Right lobe of liver (tissue), 6 donors: ENCODE measurements at regions not wholly inside any gene's neighbourhood (a gene's known extent, or its start where the extent isn't known, plus 50 kb on each side); places are given as distances from the start of the nearest gene placed in this dataset.
A peak's percentile ranks its signal among the peaks of the same experiment; 100 is the strongest.

Source experiments
- ATAC-seq, 4 donors: fragments of 200-7000 bp; cut with Tn5 transposase; one replicate each; pipeline ENCODE4 v1.9.1; 2020; ENCODE audit warnings: mild to moderate bottlenecking in 4 of 4, moderate library complexity in 4 of 4
- DNase-seq, 3 donors: peaks; one replicate each; pipeline ENCODE4 v3.0.0-alpha.2; 2020
- H3K27ac ChIP-seq, 3 donors: fragments of 200-600 bp; one replicate each; pipeline ENCODE4 v1.8.0; 2022
- H3K27me3 ChIP-seq, 2 donors: fragments of 200-600 bp; one replicate each; pipeline ENCODE4 v1.8.0; 2022
- H3K36me3 ChIP-seq, 4 donors: fragments of 200-600 bp; sonication (generic) in 1 of 4; one replicate each; pipeline versions ENCODE4 v1.5.1 to v1.8.0; 2017 to 2022; ENCODE audit warnings: control low read depth in 1 of 4
- H3K4me1 ChIP-seq, 4 donors: fragments of 200-600 bp; sonication (generic) in 1 of 4; one replicate each; pipeline versions ENCODE4 v1.5.1 to v1.8.0; 2017 to 2022; ENCODE audit warnings: control low read depth in 1 of 4
- H3K4me3 ChIP-seq, 3 donors: fragments of 200-600 bp; one replicate each; pipeline ENCODE4 v1.8.0; 2022
- H3K9me3 ChIP-seq, 4 donors: fragments of 200-600 bp; sonication (generic) in 1 of 4; one replicate each; pipeline versions ENCODE4 v1.5.1 to v1.8.0; 2017 to 2022; ENCODE audit warnings: control low read depth in 1 of 4
- POLR2A ChIP-seq: fragments of 450-650 bp; IDR thresholded peaks from one replicate; pipeline ENCODE4 v1.6.1; 2017; ENCODE audit warnings: antibody characterized with exemption, mild to moderate bottlenecking
- WGBS: methylation state at CpG from one replicate; pipeline ENCODE4 v1.1.6; 2018; ENCODE audit warnings: low coverage, low lambda C conversion rate; ENCODE audit not compliant: insufficient coverage; ENCODE audit errors: missing lambda C conversion rate; 5-methylcytosine and 5-hydroxymethylcytosine counted together
- intact Hi-C, 2 donors: fragments of 100-400 bp; cut with DNase I; formaldehyde crosslinking; loops; one replicate each; pipeline versions ENCODE4 v1.11.2 to v1.14.1; 2022
- TF ChIP-seq, protein P1 (sequence below), 4 donors: fragments of 200-600 bp in 3 of 4; fragments of 450-650 bp in 1 of 4; IDR thresholded peaks; one replicate each; pipeline versions ENCODE4 v1.5.1 to v1.8.0; 2016 to 2022; ENCODE audit warnings: antibody characterized with exemption in 4 of 4, mild to moderate bottlenecking in 2 of 4
- donor health status: DM: no; HTN: yes; CAD: no.
- donor health status: DM: no; HTN: no; CAD: no.
- donor health status: DM: no; HTN: no; CAD: no.
- donor health status: DM: no; HTN: yes; CAD: no.
- donor health status: DM: no; HTN: yes; CAD: no.

DNA sequence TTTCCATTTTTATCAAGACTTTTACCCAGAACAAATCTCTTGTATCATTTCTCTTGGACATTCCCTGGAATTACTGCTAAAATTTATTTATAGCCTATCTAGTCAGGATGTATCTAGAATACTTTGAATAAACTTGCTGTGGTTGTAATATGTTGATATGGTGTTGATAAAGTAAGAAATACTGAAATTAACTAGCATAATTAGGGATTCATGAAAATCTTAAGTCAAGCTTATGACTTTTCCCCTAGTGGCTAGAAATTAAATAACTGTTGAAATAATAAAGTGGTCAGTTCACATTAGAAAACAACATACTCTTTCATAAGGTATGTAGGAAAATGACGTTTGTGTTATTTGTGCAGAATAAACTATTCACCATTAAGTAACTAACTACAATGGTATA lies 73.1 kb upstream of the ANKRD50 start:
- WGBS = 45% methylated on average over 1 of the region's 1 CpG
- intact Hi-C loops = no loop called here

DNA sequence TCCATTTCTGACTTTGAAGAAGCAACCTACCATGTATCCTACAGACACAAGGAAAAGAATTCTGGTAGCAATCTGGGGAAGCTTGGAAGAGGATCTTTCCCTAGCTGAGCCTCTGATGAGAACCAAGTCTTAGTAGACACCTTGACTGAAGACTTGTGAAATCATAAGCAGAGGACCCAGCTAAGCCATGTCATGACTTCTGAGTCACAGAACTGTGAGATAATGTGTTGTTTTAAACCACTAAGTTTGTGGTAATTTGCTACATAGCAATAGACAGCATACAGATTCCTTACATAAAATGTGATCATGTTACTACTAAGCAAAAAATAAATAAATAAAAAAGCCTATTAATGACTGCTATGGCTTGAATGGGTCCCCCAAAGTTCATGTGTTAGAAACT lies 71.3 kb upstream of the ANKRD50 start:
- Histone ChIP-seq H3K27me3 (no peaks in the 10 kb centered on the region), H3K27ac (no peak overlapping the region), H3K4me3 (no peak overlapping the region), H3K36me3 (no peaks in the 10 kb centered on the region), H3K4me1 (no peaks in the 10 kb centered on the region), H3K9me3 (no peaks in the 10 kb centered on the region)
- ATAC-seq (no peak), DNase-seq (no peak)
- intact Hi-C loops = no loop called here
- TF ChIP-seq POLR2A = no peak
- TF ChIP-seq, protein P1, sequence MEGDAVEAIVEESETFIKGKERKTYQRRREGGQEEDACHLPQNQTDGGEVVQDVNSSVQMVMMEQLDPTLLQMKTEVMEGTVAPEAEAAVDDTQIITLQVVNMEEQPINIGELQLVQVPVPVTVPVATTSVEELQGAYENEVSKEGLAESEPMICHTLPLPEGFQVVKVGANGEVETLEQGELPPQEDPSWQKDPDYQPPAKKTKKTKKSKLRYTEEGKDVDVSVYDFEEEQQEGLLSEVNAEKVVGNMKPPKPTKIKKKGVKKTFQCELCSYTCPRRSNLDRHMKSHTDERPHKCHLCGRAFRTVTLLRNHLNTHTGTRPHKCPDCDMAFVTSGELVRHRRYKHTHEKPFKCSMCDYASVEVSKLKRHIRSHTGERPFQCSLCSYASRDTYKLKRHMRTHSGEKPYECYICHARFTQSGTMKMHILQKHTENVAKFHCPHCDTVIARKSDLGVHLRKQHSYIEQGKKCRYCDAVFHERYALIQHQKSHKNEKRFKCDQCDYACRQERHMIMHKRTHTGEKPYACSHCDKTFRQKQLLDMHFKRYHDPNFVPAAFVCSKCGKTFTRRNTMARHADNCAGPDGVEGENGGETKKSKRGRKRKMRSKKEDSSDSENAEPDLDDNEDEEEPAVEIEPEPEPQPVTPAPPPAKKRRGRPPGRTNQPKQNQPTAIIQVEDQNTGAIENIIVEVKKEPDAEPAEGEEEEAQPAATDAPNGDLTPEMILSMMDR (IDR thresholded peaks at IDR 0.05) = no peak

More for the DNA sequence above, 73.1 kb upstream of the ANKRD50 start:
- DNase-seq (no peak), ATAC-seq (no peak)
- no peaks in the 10 kb centered on the region for H3K4me1 ChIP-seq
- H3K27me3 ChIP-seq = no peaks in the 10 kb centered on the region
- H3K27ac ChIP-seq = no peak overlapping the region
- no peaks in the 10 kb centered on the region for H3K9me3 ChIP-seq
- TF ChIP-seq POLR2A = no peak
- TF ChIP-seq, protein P1 (IDR thresholded peaks at IDR 0.05) = peak in 1 of 4 donors; percentile 15
- H3K4me3 ChIP-seq = no peak overlapping the region
- H3K36me3 ChIP-seq = no peaks in the 10 kb centered on the region

DNA sequence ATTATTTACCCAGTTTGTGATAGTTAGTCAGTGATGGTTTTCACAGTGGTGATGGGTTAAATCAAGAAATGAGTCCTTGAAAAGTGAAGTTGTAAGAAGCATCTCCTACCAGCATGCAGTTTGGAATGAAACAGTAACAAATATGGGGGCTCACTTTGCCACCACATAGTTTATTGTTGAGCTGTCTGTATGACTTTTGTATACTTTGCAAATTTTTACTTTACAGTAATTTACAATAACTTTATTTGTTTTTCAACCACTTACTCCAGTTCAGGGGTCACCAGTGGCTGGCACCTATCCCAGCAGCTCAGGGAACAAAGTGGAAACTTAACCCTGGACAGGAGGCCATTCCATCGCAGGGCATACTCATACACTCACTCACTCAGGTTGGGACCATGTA lies 64.5 kb upstream of the ANKRD50 start:
- Histone ChIP-seq H3K27ac (no peak overlapping the region), H3K27me3 (no peaks in the 10 kb centered on the region), H3K36me3 (no peaks in the 10 kb centered on the region), H3K4me3 (no peak overlapping the region), H3K4me1 (no peaks in the 10 kb centered on the region), H3K9me3 (no peaks in the 10 kb centered on the region)
- 27% methylated on average over 1 of the region's 1 CpG for WGBS
- TF ChIP-seq POLR2A = no peak
- TF ChIP-seq, protein P1 (IDR thresholded peaks at IDR 0.05) = no peak
- no peak for DNase-seq
- intact Hi-C loops = no loop called here
- no peak for ATAC-seq

DNA sequence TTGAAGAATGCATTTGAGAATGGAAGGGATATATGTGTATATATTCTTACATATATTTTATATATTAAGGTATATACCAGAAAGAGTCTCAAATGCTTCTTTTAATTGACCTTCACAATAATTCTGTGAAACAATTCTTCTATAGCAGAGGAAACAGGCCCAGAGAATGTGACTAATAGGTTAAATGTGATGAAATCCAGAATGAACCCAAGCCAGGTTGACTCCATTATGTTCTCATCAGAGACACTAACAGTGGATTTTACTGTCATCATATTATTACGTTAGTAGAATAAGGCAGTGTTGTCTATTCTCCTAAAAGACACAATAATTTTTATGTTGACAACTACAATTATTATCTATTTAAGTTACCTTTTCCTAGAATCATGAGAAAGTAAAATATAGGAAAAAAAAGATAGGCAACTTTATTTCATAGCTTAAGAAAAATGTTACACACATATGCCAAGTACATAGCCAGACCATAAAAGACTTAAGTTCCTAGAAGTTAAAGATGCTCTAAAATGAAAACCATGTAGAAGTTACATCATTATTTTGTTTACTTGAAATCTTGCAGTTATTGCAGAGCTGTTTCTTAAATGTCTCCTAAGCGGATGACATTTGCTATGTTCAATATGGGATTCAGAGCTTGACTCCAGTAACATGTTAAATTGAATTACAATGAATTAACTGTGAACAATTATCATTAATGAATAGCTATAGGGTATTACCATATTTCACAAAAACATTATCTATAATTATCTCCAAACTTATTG lies 56.2 kb upstream of the ANKRD50 start:
- no peak for ATAC-seq
- Histone ChIP-seq H3K4me1 (no peaks in the 10 kb centered on the region), H3K4me3 (no peak overlapping the region), H3K36me3 (no peaks in the 10 kb centered on the region), H3K27me3 (no peaks in the 10 kb centered on the region), H3K27ac (no peak overlapping the region), H3K9me3 (no peaks in the 10 kb centered on the region)
- no peak for DNase-seq
- no peak for TF ChIP-seq POLR2A
- TF ChIP-seq, protein P1 (IDR thresholded peaks at IDR 0.05) = no peak
- intact Hi-C loops = no loop called here
- WGBS = 86% methylated on average over 2 of the region's 2 CpGs
